Stimulated activated CD4-positive, alpha-beta T cell treated with anti-CD3 and anti-CD28 coated beads, Interleukin-2, amount 100 ng/mL, for 48 hours (primary cell): ENCODE measurements at regions not wholly inside any gene's neighbourhood (a gene's known extent, or its start where the extent isn't known, plus 50 kb on each side); places are given as distances from the start of the nearest gene placed in this dataset.
"Not testable (repeated sequence)": the region's sequence is repeated elsewhere in the genome, so short reads cannot be mapped to it uniquely, and the experiment has no call there.

ENCODE experiments used
- DNase-seq, 2 donors: peaks; one replicate each; pipeline ENCODE4 v3.0.0-alpha.2; 2020

- not testable (repeated sequence) for DNase-seq
These were observed 776.2 kb downstream of the KCTD8 start for GRCh38 chr4:43672265-43672885.

GRCh38 chr4:43680421-43680820 lies 768.2 kb downstream of the KCTD8 start:
- no peak for DNase-seq

- no peak for DNase-seq
These were observed 766.1 kb downstream of the KCTD8 start for GRCh38 chr4:43682551-43682950.

- DNase-seq, result no peak
These were observed 758.5 kb downstream of the KCTD8 start for GRCh38 chr4:43690116-43690515.

GRCh38 chr4:43693876-43694275 lies 754.7 kb downstream of the KCTD8 start:
- no peak for DNase-seq

GRCh38 chr4:43709443-43709842 lies 739.2 kb downstream of the KCTD8 start:
- no peak for DNase-seq

GRCh38 chr4:43716721-43717395 lies 731.8 kb downstream of the KCTD8 start:
- no peak for DNase-seq

- no peak for DNase-seq
These were observed 730.2 kb downstream of the KCTD8 start for GRCh38 chr4:43718369-43718768.

GRCh38 chr4:43732829-43733426 lies 715.7 kb downstream of the KCTD8 start:
- DNase-seq, result no peak

- no peak for DNase-seq
These were observed 706.5 kb downstream of the KCTD8 start for GRCh38 chr4:43742083-43742482.

GRCh38 chr4:43754566-43754965 lies 694.0 kb downstream of the KCTD8 start:
- DNase-seq, result no peak

- no peak for DNase-seq
These were observed 691.5 kb downstream of the KCTD8 start for GRCh38 chr4:43757147-43757546.

- DNase-seq, result no peak
These were observed 689.8 kb downstream of the KCTD8 start for GRCh38 chr4:43758836-43759235.

- no peak for DNase-seq
These were observed 685.5 kb downstream of the KCTD8 start for GRCh38 chr4:43763029-43763610.

- no peak for DNase-seq
These were observed 683.1 kb downstream of the KCTD8 start for GRCh38 chr4:43765514-43765913.

- no peak for DNase-seq
These were observed 682.0 kb downstream of the KCTD8 start for GRCh38 chr4:43766648-43767047.

GRCh38 chr4:43776371-43776770 lies 672.2 kb downstream of the KCTD8 start:
- no peak for DNase-seq

- no peak for DNase-seq
These were observed 670.3 kb downstream of the KCTD8 start for GRCh38 chr4:43778187-43778915.

GRCh38 chr4:43781125-43781524 lies 667.5 kb downstream of the KCTD8 start:
- no peak for DNase-seq

- DNase-seq, result no peak
These were observed 666.2 kb downstream of the KCTD8 start for GRCh38 chr4:43782391-43782790.

- no peak for DNase-seq
These were observed 632.5 kb downstream of the KCTD8 start for GRCh38 chr4:43816116-43816515.

- no peak for DNase-seq
These were observed 626.0 kb downstream of the KCTD8 start for GRCh38 chr4:43822621-43823020.

- DNase-seq, result no peak
These were observed 612.7 kb downstream of the KCTD8 start for GRCh38 chr4:43835869-43836268.
